AG09309 (cell line): ENCODE measurements at regions not wholly inside any gene's neighbourhood (a gene's known extent, or its start where the extent isn't known, plus 50 kb on each side); places are given as distances from the start of the nearest gene placed in this dataset.
"Not testable (repeated sequence)": the region's sequence is repeated elsewhere in the genome, so short reads cannot be mapped to it uniquely, and the experiment has no call there.

Source experiments
- DNase-seq: peaks from one replicate; pipeline ENCODE4 v3.0.0-alpha.2; 2010; ENCODE audit warnings: low read depth
- H3K4me3 ChIP-seq: 2 replicates; pipeline ENCODE4 v1.5.1; 2011; ENCODE audit warnings: mild to moderate bottlenecking, low read depth, low read length, moderate library complexity; ENCODE audit not compliant: control insufficient read depth
- TF ChIP-seq, protein P1 (sequence below): IDR thresholded peaks from 2 replicates; pipeline ENCODE4 v1.5.1; 2011; ENCODE audit warnings: mild to moderate bottlenecking, low read depth, low read length, inconsistent platforms; ENCODE audit not compliant: insufficient read depth, control insufficient read depth; ENCODE audit errors: missing control alignments

DNA sequence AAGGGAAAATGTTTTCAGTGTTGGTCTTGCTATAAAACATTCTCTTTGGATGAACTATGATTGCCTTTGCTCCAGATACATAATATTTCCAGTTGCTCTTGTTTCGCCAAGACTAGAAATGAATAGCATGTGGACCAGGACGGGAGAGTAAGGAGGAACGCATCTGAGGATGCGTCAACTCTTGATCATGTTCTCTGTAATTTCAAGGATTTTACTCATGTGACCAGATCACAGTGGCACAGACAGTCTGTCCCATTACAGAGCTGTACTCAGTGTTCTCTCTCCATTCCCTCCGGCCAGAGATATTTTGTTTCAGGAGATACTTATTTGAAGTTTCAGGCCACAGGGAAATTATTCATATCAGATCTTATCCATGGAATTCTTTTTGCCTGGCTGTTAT lies 266.6 kb downstream of the MID1IP1 start:
- no peak for DNase-seq
- no peak overlapping the region for H3K4me3 ChIP-seq
- TF ChIP-seq, protein P1, sequence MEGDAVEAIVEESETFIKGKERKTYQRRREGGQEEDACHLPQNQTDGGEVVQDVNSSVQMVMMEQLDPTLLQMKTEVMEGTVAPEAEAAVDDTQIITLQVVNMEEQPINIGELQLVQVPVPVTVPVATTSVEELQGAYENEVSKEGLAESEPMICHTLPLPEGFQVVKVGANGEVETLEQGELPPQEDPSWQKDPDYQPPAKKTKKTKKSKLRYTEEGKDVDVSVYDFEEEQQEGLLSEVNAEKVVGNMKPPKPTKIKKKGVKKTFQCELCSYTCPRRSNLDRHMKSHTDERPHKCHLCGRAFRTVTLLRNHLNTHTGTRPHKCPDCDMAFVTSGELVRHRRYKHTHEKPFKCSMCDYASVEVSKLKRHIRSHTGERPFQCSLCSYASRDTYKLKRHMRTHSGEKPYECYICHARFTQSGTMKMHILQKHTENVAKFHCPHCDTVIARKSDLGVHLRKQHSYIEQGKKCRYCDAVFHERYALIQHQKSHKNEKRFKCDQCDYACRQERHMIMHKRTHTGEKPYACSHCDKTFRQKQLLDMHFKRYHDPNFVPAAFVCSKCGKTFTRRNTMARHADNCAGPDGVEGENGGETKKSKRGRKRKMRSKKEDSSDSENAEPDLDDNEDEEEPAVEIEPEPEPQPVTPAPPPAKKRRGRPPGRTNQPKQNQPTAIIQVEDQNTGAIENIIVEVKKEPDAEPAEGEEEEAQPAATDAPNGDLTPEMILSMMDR = no peak

DNA sequence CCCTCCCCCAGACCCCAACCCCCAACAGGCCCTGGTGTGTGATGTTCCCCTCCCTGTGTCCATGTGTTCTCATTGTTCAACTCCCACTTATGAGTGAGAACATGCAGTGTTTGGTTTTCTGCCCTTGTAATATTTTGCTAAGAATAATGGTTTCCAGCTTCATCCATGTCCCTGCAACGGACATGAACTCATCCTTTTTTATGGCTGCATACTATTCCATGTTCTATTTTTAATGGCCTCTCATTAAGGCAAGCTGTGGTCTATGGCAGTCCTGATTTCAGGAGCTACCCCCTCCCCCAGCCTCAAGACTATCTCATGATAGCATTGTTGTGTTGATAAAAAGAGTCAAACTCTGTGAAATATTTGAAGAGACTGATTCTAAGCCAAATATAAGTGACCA lies 267.4 kb downstream of the MID1IP1 start:
- not testable (repeated sequence) for H3K4me3 ChIP-seq, DNase-seq

DNA sequence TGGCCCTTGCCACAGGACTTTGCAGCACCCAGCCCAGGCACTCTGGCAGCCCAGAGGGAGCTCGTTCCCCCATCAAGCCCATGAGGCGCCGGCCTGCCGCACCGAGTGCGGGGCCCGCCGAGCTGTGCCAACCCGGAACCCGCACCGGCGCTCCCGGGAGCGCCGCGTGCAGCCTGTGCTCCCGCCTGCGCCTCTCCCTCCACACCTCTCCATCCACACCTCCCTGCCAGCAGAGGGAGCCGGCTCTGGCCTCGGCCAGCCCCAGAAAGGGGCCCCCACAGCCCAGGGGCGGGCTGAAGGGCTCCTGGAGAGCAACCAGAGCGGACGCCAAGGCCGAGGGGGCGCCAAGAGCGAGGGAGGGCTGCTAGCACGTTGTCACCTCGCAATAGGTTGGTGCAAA lies 268.8 kb downstream of the MID1IP1 start:
- DNase-seq = no peak
- H3K4me3 ChIP-seq = no peak overlapping the region
- TF ChIP-seq, protein P1 = no peak

DNA sequence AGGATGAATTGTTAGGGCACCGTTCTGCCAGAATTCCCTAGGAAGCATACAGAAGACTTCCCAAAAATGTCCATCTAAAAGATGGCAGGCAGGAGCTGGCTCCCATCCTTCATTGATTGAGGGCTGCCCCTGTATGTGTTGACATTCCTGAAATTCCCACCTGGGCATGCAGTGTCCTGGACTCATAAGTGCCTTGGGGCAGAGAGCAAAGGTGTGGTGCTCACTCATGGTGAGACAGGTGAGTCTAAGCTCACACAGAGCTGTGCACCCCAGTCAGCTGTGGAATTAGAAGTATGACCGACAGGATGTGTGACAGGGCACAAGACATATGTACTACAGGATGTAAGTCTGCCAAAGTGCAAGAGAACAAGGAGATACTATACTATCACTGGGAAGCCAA lies 271.9 kb downstream of the MID1IP1 start:
- H3K4me3 ChIP-seq = no peak overlapping the region
- TF ChIP-seq, protein P1 = no peak
- DNase-seq = no peak

DNA sequence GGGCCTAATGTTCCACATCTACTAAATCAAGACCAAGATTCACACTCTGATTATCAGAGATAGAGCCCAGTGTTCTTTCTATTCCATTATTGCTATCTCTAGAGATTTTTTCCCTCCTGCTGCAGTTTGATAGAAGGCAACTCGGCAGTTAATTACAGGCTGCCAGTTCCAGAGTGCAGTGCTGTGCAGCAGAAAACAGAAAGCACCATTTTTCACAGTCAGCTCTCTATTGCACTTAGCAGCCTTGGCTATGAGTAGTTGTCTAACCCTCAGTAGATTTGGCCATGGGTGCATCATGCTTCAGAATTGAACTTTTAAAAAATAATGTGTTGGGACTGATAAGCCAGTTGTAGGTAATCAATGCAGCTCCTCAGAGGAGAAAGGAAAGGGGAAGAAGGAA lies 295.3 kb downstream of the MID1IP1 start:
- DNase-seq = no peak
- TF ChIP-seq, protein P1 = no peak
- no peak overlapping the region for H3K4me3 ChIP-seq

DNA sequence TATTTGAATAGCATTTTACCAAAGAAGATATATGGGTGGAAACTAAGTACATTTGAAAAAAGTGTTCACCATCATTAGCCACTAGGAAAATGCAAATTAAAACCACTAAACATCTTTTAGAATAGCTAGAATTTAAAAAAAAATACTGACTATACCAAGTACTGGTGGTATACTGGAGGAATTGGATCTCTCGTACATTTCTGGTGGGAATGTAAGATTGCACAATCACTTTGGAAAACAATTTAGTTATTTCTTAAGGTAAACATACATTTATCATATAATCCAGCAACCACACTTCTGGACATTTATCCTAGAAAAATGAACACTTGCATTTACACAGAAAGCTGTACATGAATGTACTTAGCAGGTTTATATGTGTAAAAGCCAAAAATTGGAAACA lies 303.5 kb downstream of the MID1IP1 start:
- no peak overlapping the region for H3K4me3 ChIP-seq
- no peak for DNase-seq
- TF ChIP-seq, protein P1 = no peak

DNA sequence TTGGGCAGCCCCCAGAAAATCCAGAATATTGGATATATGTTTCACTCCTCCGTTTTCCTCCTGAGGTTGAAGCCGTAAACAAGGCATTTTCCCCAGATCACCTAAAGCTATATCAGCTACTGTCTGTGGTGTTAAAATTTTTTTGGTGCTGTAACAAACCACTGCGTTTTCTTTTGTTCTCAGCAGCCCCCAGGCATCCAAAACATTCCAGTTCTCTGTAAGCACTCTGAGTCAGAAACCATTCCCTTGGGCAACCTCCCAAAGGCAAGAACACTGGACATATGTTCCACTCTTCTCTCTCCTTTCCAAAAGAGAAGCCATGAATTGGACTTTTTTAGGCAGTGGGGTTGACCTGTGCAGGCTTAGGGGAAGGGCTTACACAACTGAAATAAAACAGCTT lies 310.9 kb downstream of the MID1IP1 start:
- no peak for DNase-seq
- H3K4me3 ChIP-seq = no peak overlapping the region
- TF ChIP-seq, protein P1 = no peak

DNA sequence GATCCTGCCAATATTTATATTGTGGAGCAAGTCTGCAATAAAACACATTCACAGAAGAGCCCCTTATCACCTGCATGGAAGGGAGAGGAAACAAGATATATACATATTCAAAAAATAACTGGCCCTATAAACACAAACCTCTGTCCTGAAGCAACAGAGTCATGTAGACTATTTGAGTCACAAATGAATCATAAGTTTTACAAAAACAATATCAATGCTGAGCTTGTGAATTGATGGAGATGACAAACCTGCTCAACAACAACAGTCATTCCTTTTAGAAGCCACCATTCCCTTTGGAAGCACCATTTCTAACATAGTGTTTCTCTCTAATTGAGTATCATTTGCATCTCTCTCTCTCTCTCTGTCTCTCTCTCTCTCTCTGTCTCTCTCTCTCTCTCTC lies 313.9 kb downstream of the MID1IP1 start:
- DNase-seq = no peak
- TF ChIP-seq, protein P1 = no peak
- H3K4me3 ChIP-seq = no peak overlapping the region
